ENCODE measurements at regions not wholly inside any gene's neighbourhood (a gene's known extent, or its start where the extent isn't known, plus 50 kb on each side); places are given as distances from the start of the nearest gene placed in this dataset.
"Not testable (repeated sequence)": the region's sequence is repeated elsewhere in the genome, so short reads cannot be mapped to it uniquely, and the experiment has no call there.

- DNase-seq = no peak
These were observed 1099.5 kb downstream of the PLA2G4A start for GRCh38 chr1:187928288-187928687.

GRCh38 chr1:187928696-187929095, 1099.9 kb downstream of the PLA2G4A start:
- DNase-seq = no peak

GRCh38 chr1:187931776-187932175, 1103.0 kb downstream of the PLA2G4A start:
- DNase-seq = no peak

GRCh38 chr1:187933562-187934419, 1105.0 kb downstream of the PLA2G4A start:
- DNase-seq = no peak

GRCh38 chr1:187936667-187937066, 1107.9 kb downstream of the PLA2G4A start:
- DNase-seq = no peak

- DNase-seq = no peak
These were observed 1109.3 kb downstream of the PLA2G4A start for GRCh38 chr1:187938092-187938491.

- no peak for DNase-seq
These were observed 1114.2 kb downstream of the PLA2G4A start for GRCh38 chr1:187942986-187943385.

- no peak for DNase-seq
These were observed 1115.1 kb downstream of the PLA2G4A start for GRCh38 chr1:187943606-187944403.

GRCh38 chr1:187946661-187947060, 1117.9 kb downstream of the PLA2G4A start:
- not testable (repeated sequence) for DNase-seq

- no peak for DNase-seq
These were observed 1118.6 kb downstream of the PLA2G4A start for GRCh38 chr1:187947359-187947758.

GRCh38 chr1:187948170-187948794, 1119.5 kb downstream of the PLA2G4A start:
- DNase-seq = no peak

- DNase-seq = no peak
These were observed 1120.8 kb downstream of the PLA2G4A start for GRCh38 chr1:187949567-187949966.

GRCh38 chr1:187951817-187952216, 1123.1 kb downstream of the PLA2G4A start:
- DNase-seq = no peak

- DNase-seq = no peak
These were observed 1123.7 kb downstream of the PLA2G4A start for GRCh38 chr1:187952446-187952845.

GRCh38 chr1:187956975-187957374, 1128.2 kb downstream of the PLA2G4A start:
- DNase-seq = no peak

- DNase-seq = no peak
These were observed 1129.5 kb downstream of the PLA2G4A start for GRCh38 chr1:187958207-187958606.

GRCh38 chr1:187959062-187959461, 1130.3 kb downstream of the PLA2G4A start:
- no peak for DNase-seq

- no peak for DNase-seq
These were observed 1131.4 kb downstream of the PLA2G4A start for GRCh38 chr1:187960125-187960638.

- no peak for DNase-seq
These were observed 1133.1 kb downstream of the PLA2G4A start for GRCh38 chr1:187961895-187962294.

GRCh38 chr1:187971851-187972250, 1143.1 kb downstream of the PLA2G4A start:
- no peak for DNase-seq

- DNase-seq = no peak
These were observed 1148.5 kb downstream of the PLA2G4A start for GRCh38 chr1:187977298-187977697.

GRCh38 chr1:187985145-187985896, 1156.6 kb downstream of the PLA2G4A start:
- no peak for DNase-seq
